ENCODE measurements at regions not wholly inside any gene's neighbourhood (a gene's known extent, or its start where the extent isn't known, plus 50 kb on each side); places are given as distances from the start of the nearest gene placed in this dataset.
"Not testable (repeated sequence)": the region's sequence is repeated elsewhere in the genome, so short reads cannot be mapped to it uniquely, and the experiment has no call there.

DNA sequence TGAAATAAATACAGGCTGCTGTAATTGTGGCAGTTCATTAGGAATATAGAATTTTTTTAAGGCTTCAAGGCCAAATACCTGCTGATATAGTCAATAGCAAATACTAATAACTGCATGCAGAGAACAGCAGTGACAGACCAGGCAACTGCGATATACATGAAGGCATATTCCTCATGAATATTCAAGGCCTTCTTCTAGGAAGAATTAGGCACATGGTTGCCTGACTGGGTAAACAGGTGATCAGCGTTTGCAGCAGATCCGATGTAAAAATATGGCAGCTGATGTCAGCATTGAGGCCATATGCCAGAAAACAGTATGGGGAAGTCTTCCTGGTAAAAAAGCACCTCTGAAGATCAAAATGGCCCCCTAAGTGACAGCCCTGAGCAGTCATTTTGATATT lies 629.7 kb downstream of the UQCRFS1 start:
- DNase-seq (ENCODE audit: low read depth in 4 of 4, low spot score in 3 of 4): no peak

DNA sequence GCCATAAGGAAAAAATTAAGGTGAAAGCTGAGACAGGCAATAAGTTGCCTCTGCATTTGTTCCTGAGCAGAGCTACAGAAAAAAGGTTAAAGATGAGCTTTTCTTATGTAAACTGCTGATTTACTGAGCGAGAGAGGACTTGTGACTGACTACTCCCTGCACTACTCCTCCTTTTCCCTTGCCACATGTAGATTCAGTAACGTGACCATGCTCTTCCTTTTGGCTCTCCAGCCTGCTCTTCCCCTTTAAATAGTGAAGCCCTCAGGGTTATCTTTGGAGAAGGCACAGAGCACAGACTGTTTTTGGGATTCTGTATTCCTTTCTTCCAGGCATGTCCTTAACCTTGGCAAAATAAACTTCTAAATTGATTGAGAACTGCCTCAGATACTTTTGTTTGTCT lies 630.2 kb downstream of the UQCRFS1 start:
- no peak for DNase-seq (ENCODE audit: low read depth in 4 of 4, low spot score in 3 of 4)

DNA sequence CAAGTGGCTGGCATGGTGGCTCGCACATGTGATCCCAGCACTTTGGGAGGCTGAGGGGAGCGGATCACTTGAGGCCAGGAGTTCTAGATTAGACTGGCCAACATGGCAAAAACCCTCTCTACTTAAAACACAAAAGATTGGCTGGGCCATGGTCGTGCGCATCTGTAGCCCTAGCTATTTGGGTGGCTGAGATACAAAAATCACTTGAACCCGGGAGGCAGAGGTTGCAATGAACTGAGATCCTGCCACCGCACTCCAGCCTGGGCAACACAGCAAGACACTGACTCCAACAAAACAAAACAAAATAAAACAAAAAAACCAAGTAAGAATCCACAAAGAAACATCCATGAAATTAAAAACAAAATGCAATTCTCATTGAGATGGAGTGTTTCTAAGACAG lies 630.6 kb downstream of the UQCRFS1 start:
- DNase-seq (ENCODE audit: low read depth in 4 of 4, low spot score in 3 of 4): no peak

DNA sequence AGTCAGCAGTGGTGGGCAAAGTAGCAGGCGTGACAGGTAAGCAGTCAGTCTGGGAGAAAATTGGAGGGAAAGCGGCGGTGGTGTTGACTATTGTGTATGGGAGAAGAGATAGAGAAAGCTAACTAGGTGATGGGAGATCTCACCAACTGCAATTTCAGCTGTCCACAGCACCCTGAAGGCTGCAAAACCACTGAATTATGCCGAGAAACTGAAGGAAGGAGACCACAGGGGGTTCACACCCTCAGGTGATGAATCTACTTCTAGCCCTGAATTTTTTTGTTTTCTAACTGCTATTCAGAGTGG lies 631.5 kb downstream of the UQCRFS1 start:
- no peak for DNase-seq (ENCODE audit: low read depth in 4 of 4, low spot score in 3 of 4)

DNA sequence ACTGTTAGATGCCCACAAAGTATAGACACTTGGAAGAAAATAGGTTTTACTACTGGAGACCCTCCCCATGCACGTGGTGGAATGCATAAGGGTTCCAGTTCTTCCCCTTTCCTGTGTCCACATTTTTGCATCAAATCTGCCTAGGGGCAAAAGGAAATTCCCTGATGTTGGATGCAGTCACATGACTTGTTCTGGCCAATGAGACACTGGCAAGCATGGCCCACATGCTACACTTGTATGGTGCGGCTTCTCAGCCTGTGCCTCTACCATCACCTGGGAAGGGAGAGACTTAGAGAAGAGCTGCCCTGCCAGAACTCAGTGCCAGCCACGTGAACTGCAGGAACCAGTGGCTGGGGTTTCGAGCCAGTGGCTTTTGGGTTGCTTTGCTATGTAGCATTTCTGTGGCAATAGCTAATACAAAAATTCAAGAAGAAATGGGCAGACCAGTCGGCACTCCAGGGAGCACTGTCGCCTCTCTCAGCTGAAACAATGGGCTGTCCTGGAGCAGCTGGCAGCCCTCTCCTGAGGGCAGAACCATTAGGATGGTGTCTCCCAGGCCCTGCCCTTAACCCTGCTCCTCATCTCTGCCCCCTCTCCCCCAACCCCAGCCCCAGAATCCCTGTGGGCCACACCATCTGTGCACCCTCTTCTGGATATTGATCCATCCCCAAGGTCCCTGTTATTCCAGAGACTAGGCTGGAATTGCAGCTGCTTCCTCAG lies 634.0 kb downstream of the UQCRFS1 start:
- no peak for DNase-seq (ENCODE audit: low read depth in 4 of 4, low spot score in 3 of 4)

DNA sequence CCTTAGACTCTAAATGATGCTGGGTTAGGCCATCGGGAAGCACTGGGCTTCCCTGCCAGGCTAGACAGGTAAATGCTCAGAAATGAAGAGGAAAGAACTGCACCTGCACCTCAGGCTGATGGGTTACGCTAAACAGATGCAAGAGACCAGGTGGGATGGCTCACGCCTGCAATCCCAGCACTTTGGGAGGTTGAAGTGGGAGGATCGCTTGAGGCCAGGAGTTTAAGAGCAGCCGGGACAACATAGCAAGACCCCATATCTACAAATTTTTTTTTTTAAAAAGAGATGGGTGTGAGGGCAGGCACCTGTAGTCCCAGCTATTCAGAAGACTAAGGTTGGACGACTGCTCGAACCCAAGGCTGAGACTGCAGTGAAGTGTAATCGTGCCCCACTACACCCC lies 634.7 kb downstream of the UQCRFS1 start:
- DNase-seq (ENCODE audit: low read depth in 4 of 4, low spot score in 3 of 4): no peak

DNA sequence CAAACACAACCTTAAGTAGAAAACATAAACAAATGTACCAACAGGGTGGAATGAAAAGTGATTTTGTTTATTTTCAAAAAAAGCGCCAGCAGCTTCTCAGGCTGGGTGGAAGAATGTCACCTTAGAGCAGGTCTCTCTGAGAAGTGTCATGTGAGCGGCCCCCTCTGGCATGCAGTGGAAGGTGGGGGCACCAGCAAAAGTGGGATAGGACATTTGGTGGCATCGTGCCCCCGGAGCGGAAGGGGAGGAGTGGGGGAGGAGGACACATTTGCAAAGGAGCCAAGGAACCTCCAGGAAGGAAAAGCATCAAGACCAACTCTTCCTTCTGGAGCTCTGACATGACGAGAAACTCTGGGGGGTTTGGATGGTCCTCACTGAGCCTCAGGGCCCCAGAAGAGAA lies 635.3 kb downstream of the UQCRFS1 start:
- no peak for DNase-seq (ENCODE audit: low read depth in 4 of 4, low spot score in 3 of 4)

DNA sequence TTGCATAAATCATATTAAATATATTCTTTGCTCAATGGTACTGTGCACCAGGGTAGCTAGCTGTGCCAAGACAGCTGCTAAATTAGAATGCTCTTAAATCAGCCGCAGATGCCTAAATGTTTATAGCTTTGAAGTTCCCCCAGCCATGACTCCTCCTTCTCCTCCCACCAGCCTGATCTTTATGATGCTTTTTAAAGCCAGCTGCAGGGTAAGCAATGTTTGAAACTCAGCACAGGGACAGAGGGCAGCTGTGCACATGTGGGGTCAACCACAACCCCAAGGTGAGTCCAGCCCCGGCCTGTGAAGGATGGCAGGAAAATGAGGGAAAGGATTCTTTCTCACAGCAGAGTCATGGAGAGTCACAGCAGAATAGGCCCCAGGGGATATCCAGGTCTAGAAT lies 635.7 kb downstream of the UQCRFS1 start:
- DNase-seq (ENCODE audit: low read depth in 4 of 4, low spot score in 3 of 4): peak in 3 of 4 donors; percentile 16 to 69 (median 29)

DNA sequence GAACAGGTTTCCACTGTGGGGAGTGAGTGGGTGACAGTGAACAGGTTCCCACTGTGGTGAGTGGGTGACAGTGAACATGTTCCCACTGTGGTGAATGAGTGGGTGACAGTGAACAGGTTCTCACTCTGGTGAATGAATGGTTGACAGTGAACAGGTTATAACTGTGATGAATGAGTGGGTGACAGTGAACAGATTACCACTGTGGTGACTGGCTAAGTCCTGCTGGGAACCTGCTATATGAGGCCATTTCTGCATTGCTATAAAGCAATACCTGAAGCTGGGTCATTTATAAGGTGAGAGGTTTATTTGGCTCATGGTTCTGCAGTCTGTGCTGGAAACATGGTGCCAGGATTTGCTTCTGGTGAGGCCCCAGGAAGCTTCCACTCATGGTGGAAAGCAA lies 637.1 kb downstream of the UQCRFS1 start:
- no peak for DNase-seq (ENCODE audit: low read depth in 4 of 4, low spot score in 3 of 4)

DNA sequence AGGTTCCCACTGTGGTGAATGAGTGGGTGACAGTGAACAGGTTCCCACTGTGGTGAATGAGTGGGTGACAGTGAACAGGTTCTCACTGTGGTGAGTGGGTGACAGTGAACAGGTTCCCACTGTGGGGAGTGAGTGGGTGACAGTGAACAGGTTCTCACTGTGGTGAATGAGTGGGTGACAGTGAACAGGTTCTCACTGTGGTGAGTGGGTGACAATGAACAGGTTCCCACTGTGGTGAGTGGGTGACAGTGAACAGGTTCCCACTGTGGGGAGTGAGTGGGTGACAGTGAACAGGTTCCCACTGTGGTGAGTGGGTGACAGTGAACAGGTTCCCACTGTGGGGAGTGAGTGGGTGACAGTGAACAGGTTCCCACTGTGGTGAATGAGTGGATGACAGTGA lies 637.6 kb downstream of the UQCRFS1 start:
- DNase-seq (ENCODE audit: low read depth in 4 of 4, low spot score in 3 of 4): not testable (repeated sequence)

DNA sequence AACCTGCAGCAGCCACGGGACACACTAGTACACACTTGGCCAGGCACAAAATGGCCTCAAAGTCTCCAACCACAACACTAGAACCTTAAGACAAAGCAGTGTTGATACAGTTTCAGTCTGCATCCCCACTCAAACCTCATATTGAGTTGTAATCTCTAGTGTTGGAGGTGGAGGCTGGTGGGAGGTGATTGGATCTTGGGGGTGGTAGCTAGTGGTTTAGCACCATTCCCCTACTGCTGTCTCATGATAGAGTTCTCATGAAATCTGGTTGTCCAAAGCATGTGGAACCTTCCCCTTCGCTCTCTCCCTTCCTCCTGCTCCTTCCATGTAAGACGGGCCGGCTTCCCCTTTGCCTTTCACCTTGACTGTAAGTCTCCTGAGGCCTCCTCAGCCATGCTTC lies 638.7 kb downstream of the UQCRFS1 start:
- no peak for DNase-seq (ENCODE audit: low read depth in 4 of 4, low spot score in 3 of 4)

DNA sequence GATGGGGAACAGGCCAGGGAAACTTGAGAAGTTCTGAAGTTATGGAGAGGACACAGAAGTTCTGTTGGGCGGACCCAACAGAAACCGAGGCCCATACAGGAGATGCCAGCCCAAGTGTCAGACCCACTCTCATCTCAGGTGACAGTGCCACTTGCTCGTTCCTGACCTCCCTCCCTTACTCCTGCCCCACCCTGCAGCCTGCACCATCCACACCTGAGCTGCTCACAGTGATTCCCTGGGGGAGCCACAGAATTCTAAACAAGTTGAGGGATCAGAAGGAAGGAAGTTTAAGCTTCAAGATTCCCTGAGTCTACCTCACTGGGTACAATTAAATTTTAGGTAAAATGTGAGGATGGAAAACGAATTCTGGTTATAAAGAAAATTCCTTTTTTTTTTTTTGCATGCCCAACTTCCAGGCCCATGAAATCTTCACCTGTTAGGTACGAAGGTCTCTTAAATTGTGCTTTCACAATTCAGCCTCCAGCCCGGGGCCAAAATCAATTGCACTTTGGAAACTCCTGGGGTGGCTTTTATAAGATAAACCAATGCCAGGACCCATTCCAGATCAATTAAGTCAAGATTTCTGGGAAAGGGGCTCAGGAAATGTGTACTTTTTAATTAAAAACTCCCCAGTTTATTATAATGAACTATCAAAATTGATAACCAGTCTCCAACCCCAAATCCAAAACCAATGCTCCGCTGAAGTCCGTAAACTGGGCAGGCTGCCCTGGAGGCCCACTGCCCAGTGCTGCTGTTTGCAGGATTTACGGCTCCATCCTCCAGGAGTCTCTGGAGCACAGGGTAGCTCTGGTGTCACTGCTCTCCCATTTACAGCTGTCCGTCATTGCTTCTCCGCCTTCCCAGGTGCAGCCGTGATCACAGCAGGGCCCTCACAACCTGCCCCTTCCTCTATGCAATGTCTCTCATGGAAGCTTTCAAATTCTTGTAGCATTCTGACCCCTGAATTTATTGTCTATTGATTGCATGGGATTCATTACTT lies 643.5 kb downstream of the UQCRFS1 start:
- DNase-seq (ENCODE audit: low read depth in 4 of 4, low spot score in 3 of 4): no peak

DNA sequence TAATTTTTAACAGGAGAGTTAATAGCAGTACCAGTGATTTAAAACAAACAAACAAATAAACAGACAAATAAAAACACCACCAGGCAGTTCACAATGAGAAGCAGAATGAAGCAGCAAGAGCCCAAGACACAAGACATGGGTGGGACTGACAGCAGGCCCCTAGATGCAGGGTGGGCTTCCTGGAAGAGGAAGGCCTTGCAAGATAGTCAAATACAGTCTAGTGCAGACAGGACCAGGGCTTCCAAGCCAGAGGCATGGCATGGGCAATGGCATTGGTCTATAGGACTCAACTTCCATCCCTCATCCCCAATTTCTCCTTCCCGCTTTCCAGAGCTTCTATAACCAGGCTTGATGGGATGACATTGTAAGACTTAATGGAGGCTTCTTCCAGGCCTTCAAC lies 645.1 kb downstream of the UQCRFS1 start:
- no peak for DNase-seq (ENCODE audit: low read depth in 4 of 4, low spot score in 3 of 4)

DNA sequence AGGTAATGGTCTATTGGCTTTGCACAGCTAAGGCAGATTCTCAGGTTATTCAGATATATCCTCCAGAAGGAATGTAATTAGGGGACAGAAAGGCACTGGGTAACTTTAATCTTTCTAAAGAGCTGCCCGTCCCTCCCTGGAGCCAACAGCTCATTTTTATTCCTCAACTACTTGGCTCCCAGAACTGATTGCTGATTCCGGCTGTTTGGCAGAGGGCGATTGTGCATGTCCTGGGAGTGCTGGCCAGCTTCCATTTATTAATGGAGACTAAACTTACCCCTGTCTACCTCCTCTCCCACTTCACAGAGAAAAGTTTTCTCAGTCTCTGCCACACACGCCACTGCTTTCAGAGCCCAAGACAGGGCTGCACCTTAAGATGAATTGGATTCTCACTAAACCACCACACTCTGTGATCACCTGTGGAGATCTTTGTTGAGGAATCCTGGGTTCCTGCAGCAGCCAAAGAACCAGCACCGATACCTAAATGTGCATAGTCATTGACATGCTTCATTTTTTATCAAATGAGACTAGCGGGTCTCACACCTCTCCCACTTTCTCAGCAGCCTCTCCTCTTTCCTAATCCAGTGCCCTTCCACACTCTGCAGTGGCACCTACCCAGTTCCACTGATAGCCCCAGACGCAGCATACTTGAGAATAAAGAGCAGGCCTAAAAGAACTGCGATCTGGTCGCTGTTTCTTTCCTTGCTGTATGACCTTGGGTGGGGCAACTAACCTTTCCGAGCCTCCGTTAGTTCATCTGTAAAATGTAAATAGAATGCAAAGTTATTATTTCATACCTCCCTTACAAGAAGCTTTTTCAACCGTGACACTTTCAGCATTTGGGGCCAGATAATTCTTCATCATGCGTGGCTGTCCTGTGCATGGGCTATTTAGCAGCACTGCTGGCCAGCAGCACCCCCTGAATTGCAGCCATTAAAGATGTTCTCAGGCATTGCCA lies 648.7 kb downstream of the UQCRFS1 start:
- DNase-seq (ENCODE audit: low read depth in 4 of 4, low spot score in 3 of 4): no peak

DNA sequence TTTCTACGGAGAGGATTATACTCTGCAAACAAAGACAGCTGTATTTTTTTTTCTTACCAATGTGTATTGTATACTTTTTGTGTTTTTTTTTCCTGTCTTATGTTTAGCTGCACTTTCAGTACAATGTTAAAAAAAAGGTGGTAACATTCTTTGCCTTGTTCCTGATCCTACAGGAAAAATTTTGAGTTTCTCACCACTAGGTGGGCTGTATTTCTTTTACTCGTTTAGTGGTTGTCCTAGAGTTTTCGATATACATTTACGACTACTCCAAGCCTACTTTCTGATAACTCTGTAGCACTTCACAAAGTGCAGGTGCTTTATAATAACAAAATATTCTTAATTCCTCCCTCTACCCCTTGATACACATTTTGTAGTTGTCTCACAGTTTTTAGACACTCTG lies 652.2 kb downstream of the UQCRFS1 start:
- DNase-seq (ENCODE audit: low read depth in 4 of 4, low spot score in 3 of 4): no peak

DNA sequence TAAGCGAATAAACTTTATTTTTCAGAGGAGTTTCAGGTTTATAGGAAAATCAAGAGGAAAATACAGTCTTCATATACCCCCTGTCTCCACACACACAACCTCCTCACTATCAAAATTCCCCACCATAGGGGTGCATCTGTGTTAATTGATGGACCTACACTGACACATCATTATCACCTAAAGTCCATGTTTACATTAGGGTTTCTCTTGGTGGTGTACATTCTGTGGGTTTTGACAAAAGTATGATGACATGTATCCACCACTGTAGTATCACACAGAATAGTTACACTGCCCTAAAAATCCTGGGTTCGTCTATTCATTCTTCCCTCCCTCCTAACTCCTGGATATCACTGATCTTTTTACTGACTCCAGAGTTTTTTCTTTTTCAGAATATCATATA lies 654.2 kb downstream of the UQCRFS1 start:
- no peak for DNase-seq (ENCODE audit: low read depth in 4 of 4, low spot score in 3 of 4)

DNA sequence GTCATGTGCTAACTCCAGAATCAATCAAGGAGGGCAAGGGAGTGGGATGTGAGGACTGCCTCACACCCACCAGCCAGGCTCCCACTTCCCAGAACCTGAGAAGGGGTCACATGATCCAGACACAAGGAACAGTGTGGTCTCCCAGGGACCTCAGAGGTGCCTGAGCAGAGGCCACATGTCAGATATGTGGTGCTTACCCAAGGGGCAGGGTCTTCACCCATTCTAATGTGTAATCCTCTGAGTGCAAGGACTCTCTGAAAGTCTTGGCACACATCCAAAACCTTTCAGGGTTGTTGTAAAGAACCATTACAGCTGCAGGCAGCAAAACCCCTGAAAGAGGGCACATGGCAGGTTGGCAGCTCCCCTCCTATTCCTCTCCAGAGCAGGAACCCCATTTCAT lies 656.6 kb downstream of the UQCRFS1 start:
- DNase-seq (ENCODE audit: low read depth in 4 of 4, low spot score in 3 of 4): no peak

DNA sequence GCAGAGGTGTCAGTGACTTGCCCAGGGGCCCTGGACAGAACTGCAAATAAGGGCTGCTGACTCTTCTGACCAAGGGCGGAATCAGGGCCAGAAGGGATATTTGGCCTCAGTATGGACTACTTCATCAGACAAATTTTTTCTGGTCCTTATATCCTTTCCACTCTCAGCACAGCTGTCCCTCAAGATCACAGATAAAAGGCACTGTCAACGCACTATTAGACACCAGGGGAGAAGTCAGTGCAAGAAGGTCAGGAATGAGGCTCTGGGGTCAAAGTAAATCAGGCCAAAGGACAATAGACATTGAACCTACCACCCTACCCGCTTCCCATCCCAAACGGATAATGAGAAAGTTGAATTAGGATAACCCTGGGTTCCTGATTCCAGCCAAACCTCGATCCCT lies 657.6 kb downstream of the UQCRFS1 start:
- DNase-seq (ENCODE audit: low read depth in 4 of 4, low spot score in 3 of 4): no peak

DNA sequence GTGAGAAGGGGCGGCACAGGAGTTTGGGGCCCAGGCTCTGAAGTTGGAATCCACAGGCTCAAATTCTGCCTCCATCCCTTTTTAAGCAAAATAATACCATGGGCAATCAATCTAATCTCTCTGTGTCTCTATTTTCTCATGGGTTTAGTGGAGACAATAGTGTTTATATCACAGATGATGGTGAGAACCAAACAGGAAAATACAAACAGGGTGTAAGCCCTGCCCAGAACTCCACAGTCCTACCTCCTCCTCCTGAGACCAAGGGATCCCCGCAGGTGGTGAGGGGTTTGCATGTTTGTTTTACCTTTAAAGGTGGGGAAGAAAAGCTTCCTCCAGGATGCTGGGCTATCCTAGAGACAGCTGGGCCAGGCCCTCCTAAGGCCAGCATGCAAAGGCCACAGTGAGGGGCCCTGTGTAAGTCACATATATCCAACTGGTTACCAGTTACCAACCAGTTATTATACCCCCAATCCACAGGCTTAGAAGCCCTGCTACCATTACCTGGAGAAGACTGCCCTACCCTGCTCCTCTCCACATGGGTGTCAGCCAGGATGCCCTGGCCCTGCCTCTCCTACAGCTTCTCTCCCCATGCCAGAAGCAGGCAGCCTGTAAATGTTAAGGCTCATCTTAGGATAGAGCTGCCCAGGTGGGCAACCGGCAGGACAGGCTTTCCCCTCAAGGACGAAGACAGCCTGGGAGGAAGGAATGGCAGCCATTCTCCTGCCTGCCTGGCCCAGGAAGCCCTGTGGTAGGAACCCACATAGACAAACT lies 658.4 kb downstream of the UQCRFS1 start:
- DNase-seq (ENCODE audit: low read depth in 4 of 4, low spot score in 3 of 4): no peak

DNA sequence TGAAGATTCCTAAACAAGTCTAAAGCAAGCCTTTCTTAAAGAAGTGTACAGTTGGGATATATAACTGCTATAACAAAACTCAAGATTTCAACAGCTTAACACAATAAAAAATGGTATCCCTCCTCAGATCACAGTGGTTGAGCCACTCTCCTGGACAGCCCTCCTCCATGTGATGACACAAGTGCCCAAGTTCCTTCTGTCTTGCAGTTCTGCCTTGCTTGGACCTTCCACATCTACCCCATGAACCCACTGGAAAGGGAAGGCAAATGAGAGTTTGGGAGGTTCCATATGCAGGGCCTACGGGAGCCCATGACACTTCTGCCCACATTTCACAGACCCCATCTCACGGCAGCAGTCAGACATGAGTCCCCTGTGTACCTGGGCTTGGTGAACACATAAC lies 659.2 kb downstream of the UQCRFS1 start:
- no peak for DNase-seq (ENCODE audit: low read depth in 4 of 4, low spot score in 3 of 4)
